ENCODE measurements at regions not wholly inside any gene's neighbourhood (a gene's known extent, or its start where the extent isn't known, plus 50 kb on each side); places are given as distances from the start of the nearest gene placed in this dataset.

DNA sequence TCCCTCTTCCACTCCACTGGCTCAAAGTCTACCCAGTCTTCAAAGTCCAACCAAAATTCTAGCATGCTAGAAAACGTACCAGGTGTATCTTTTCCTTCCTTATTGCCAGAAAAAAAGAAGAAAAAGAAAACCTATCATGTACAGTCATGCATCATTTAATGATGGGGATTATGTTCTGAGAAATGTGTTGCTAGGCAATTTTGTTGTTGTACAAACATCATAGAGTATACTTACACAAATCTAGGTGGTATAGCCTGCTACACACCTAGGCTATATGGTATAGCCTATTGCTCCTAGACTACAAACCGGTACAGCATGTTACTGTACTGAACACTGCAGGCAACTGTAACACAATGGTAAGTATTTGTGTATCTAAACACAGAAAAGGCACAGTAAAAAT, 104.8 kb downstream of the SREK1 start:
- no peaks in the 10 kb centered on the region for H3K9me3 ChIP-seq (ENCODE audit: control insufficient read depth in 1 of 2, low read length in 2 of 2)
- ChIA-PET POLR2A (ENCODE audit: partially characterized antibody) (no interaction called here), CTCF (ENCODE audit: partially characterized antibody) (no interaction called here)
- no peak overlapping the region for H3K4me3 ChIP-seq (ENCODE audit: low read length in 2 of 2)
- DNase-seq, result no peak
- Mint-ChIP-seq H3K27ac (no peak overlapping the region), H3K36me3 (no peaks in the 10 kb centered on the region), H3K9me3 (no peaks in the 10 kb centered on the region), H3K4me3 (no peak overlapping the region), H3K27me3 (no peaks in the 10 kb centered on the region), H3K4me1 (no peaks in the 10 kb centered on the region)
- intact Hi-C loops (cut with micrococcal nuclease), result no loop called here
- no peaks in the 10 kb centered on the region for H3K27me3 ChIP-seq (ENCODE audit: insufficient read depth, low read length)
- no peaks in the 10 kb centered on the region for H3K36me3 ChIP-seq (ENCODE audit: insufficient read depth, low read length)
- H3K4me1 ChIP-seq (ENCODE audit: insufficient read depth, low read length), result no peaks in the 10 kb centered on the region
- no peak overlapping the region for H3K27ac ChIP-seq (ENCODE audit: low read depth, low read length)

DNA sequence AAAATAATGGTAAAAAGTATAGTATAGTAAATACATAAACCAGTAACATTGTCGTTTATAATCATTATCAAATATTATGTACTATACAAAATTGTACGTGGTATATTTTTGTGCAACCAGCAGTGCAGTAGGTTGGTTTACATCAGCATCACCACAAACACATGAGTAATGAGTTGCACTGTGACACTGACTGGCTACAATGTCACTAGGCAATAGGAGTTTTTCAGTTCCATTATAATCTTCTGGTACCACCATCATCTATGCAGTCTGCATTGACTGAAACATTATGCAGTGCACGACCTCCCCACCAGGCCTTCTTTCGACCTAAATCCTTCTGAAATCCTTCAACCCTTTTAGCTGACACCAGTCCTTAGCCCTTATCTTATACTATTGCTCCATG, 105.8 kb downstream of the SREK1 start:
- H3K27ac Mint-ChIP-seq, result peak overlapping the region in 1 of 7 donors; percentile 30
- ChIA-PET POLR2A (ENCODE audit: partially characterized antibody) (no interaction called here), CTCF (ENCODE audit: partially characterized antibody) (no interaction called here)
- no peaks in the 10 kb centered on the region for H3K4me1 Mint-ChIP-seq
- no peak for DNase-seq
- no peak overlapping the region for H3K27ac ChIP-seq (ENCODE audit: low read depth, low read length)
- no peaks in the 10 kb centered on the region for H3K27me3 Mint-ChIP-seq
- intact Hi-C loops (cut with micrococcal nuclease), result no loop called here
- H3K4me1 ChIP-seq (ENCODE audit: insufficient read depth, low read length), result no peaks in the 10 kb centered on the region
- H3K9me3 ChIP-seq (ENCODE audit: control insufficient read depth in 1 of 2, low read length in 2 of 2), result no peaks in the 10 kb centered on the region
- no peaks in the 10 kb centered on the region for H3K27me3 ChIP-seq (ENCODE audit: insufficient read depth, low read length)
- no peaks in the 10 kb centered on the region for H3K36me3 ChIP-seq (ENCODE audit: insufficient read depth, low read length)
- H3K36me3 Mint-ChIP-seq, result no peaks in the 10 kb centered on the region
- H3K4me3 Mint-ChIP-seq, result no peak overlapping the region
- H3K9me3 Mint-ChIP-seq, result no peaks in the 10 kb centered on the region
- no peak overlapping the region for H3K4me3 ChIP-seq (ENCODE audit: low read length in 2 of 2)

DNA sequence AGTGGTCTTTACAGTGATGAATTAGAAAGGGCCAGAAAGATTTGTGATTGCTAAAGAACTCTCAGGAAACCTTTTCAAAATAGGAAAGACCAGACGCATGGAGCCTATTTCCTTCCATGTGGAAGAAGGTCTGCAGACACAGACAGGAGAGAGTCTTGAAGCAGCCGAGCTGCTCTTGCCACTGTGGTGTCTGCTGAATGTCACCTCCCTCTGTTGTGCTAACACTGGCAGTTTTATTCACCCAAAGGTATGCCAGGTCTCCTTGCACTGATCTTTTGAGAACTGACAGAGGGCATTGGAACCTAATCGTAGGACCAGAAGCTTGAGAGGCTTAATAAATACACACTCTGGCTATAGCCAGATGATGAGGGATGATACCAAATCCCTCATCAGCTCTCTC, 108.7 kb downstream of the SREK1 start:
- Mint-ChIP-seq H3K9me3 (no peaks in the 10 kb centered on the region), H3K27ac (no peak overlapping the region), H3K36me3 (no peaks in the 10 kb centered on the region), H3K4me1 (no peaks in the 10 kb centered on the region), H3K27me3 (no peaks in the 10 kb centered on the region), H3K4me3 (no peak overlapping the region)
- intact Hi-C loops (cut with micrococcal nuclease), result no loop called here
- ChIA-PET POLR2A (ENCODE audit: partially characterized antibody) (no interaction called here), CTCF (ENCODE audit: partially characterized antibody) (no interaction called here)
- H3K36me3 ChIP-seq (ENCODE audit: insufficient read depth, low read length), result no peaks in the 10 kb centered on the region
- no peaks in the 10 kb centered on the region for H3K4me1 ChIP-seq (ENCODE audit: insufficient read depth, low read length)
- no peak for DNase-seq
- H3K9me3 ChIP-seq (ENCODE audit: control insufficient read depth in 1 of 2, low read length in 2 of 2), result no peaks in the 10 kb centered on the region
- H3K27ac ChIP-seq (ENCODE audit: low read depth, low read length), result no peak overlapping the region
- H3K27me3 ChIP-seq (ENCODE audit: insufficient read depth, low read length), result no peaks in the 10 kb centered on the region
- H3K4me3 ChIP-seq (ENCODE audit: low read length in 2 of 2), result no peak overlapping the region

DNA sequence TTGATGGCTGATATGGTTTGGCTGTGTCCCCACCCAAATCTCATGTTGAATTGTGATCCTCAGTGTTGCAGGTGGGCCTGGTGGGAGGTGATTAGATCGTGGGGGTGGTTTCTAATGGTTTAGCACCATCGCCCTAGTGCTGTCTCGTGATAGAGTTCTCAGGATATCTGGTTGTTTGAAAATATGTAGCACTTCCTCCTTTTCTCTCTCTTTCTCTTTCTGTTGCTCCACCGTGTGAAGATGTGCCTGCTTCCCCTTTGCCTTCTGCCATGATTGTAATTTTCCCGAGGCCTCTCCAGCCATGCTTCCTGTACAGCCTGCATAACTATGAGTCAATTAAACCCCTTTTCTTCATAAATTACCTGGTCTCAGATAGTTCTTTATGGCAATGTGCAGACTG, 111.6 kb downstream of the SREK1 start:
- Histone ChIP-seq H3K4me1 (ENCODE audit: insufficient read depth, low read length) (no peaks in the 10 kb centered on the region), H3K27me3 (ENCODE audit: insufficient read depth, low read length) (no peaks in the 10 kb centered on the region), H3K27ac (ENCODE audit: low read depth, low read length) (no peak overlapping the region), H3K9me3 (ENCODE audit: control insufficient read depth in 1 of 2, low read length in 2 of 2) (no peaks in the 10 kb centered on the region), H3K4me3 (ENCODE audit: low read length in 2 of 2) (no peak overlapping the region), H3K36me3 (ENCODE audit: insufficient read depth, low read length) (no peaks in the 10 kb centered on the region)
- intact Hi-C loops (cut with micrococcal nuclease), result no loop called here
- no peak for DNase-seq
- Mint-ChIP-seq H3K27ac (no peak overlapping the region), H3K9me3 (peaks cover 0 to 4% (median under 1%) of the 10 kb centered on the region in 8 donors), H3K27me3 (no peaks in the 10 kb centered on the region), H3K4me3 (no peak overlapping the region), H3K4me1 (no peaks in the 10 kb centered on the region), H3K36me3 (no peaks in the 10 kb centered on the region)
- POLR2A ChIA-PET (ENCODE audit: partially characterized antibody), result no interaction called here
- CTCF ChIA-PET (ENCODE audit: partially characterized antibody), result interaction anchor here (1.0 kb wide), 1 partner anchor 50 kb away, joined by 3 read pairs; no protein-coding TSS in a partner anchor

DNA sequence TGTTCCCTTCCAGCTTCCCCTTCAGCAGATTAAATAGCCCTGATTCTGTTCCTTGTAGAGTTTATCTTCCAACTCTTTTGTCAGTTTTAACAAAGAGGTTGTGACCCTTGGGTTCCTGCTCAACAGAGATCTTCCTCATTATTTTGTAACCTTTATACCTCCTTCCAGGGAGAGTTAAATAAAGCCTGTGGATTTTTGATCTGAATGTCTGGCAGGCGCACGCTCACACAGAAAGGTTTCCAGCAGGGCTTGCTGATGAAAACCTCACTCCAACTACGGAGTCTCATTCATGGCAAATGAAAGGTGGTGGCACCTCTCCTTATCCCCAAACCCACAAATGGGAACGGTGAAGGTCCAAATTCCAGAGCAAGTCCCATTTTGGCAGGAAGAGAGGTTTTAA, 129.0 kb downstream of the SREK1 start:
- CTCF ChIA-PET (ENCODE audit: partially characterized antibody), result no interaction called here
- intact Hi-C loops (cut with micrococcal nuclease), result no loop called here
- DNase-seq, result no peak
- H3K27me3 Mint-ChIP-seq, result peaks cover 14 to 17% of the 10 kb centered on the region in 2 donors
- Histone ChIP-seq H3K4me1 (ENCODE audit: insufficient read depth, low read length) (no peaks in the 10 kb centered on the region), H3K9me3 (ENCODE audit: control insufficient read depth in 1 of 2, low read length in 2 of 2) (no peaks in the 10 kb centered on the region), H3K27me3 (ENCODE audit: insufficient read depth, low read length) (no peaks in the 10 kb centered on the region), H3K4me3 (ENCODE audit: low read length in 2 of 2) (no peak overlapping the region), H3K27ac (ENCODE audit: low read depth, low read length) (no peak overlapping the region), H3K36me3 (ENCODE audit: insufficient read depth, low read length) (no peaks in the 10 kb centered on the region)
- no peaks in the 10 kb centered on the region for H3K36me3 Mint-ChIP-seq
- no peaks in the 10 kb centered on the region for H3K4me1 Mint-ChIP-seq
- peaks cover 0 to 2% (median 0%) of the 10 kb centered on the region in 8 donors for H3K9me3 Mint-ChIP-seq
- POLR2A ChIA-PET (ENCODE audit: partially characterized antibody), result no interaction called here
- no peak overlapping the region for H3K4me3 Mint-ChIP-seq
- no peak overlapping the region for H3K27ac Mint-ChIP-seq

DNA sequence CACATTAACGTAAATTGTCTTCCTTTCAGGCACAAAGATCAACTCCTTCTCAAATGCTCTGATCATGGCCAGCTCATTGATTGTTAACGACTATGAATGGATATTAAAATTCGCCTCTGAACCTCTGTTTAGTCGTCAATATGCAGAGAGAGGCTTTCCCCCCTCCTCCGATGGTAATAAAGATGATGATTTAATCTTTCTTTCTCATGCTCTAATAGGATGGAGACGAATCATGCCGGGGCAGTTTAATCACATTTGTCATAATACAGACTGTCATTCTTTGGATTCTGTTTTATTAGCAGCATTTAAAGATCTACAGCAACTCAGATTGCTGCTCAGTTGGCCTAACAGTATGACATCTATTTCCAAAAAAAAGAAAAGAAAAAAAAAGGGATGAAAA, 132.9 kb downstream of the SREK1 start:
- H3K36me3 Mint-ChIP-seq, result no peaks in the 10 kb centered on the region
- no peaks in the 10 kb centered on the region for H3K36me3 ChIP-seq (ENCODE audit: insufficient read depth, low read length)
- peaks cover 17 to 21% of the 10 kb centered on the region in 2 donors for H3K27me3 Mint-ChIP-seq
- H3K9me3 Mint-ChIP-seq, result no peaks in the 10 kb centered on the region
- no peak overlapping the region for H3K27ac ChIP-seq (ENCODE audit: low read depth, low read length)
- no peaks in the 10 kb centered on the region for H3K27me3 ChIP-seq (ENCODE audit: insufficient read depth, low read length)
- no peaks in the 10 kb centered on the region for H3K4me1 ChIP-seq (ENCODE audit: insufficient read depth, low read length)
- no peaks in the 10 kb centered on the region for H3K4me1 Mint-ChIP-seq
- H3K4me3 Mint-ChIP-seq, result no peak overlapping the region
- H3K9me3 ChIP-seq (ENCODE audit: control insufficient read depth in 1 of 2, low read length in 2 of 2), result no peaks in the 10 kb centered on the region
- H3K4me3 ChIP-seq (ENCODE audit: low read length in 2 of 2), result no peak overlapping the region
- no peak overlapping the region for H3K27ac Mint-ChIP-seq
- intact Hi-C loops (cut with micrococcal nuclease), result no loop called here
- POLR2A ChIA-PET (ENCODE audit: partially characterized antibody), result no interaction called here
- no peak for DNase-seq
- CTCF ChIA-PET (ENCODE audit: partially characterized antibody), result no interaction called here

DNA sequence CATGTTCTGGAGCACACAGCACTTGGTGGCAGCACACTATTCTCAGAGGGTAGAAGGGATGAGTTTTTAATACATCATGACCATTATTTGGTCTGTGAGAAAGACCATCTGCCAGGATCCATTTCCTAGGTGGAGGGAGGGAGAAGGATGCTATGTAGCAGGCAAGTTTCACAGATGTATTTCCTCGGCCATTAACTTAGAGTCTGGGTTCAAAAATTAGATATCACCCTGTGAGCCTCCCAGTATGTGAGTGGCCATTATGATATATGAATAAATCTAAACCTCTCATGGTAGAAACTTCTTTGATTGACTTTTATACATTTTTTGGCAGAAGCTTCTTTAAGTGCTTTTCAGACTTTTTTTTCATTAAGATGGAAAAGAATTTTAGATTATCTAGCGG, 133.9 kb downstream of the SREK1 start:
- H3K27me3 ChIP-seq (ENCODE audit: insufficient read depth, low read length), result no peaks in the 10 kb centered on the region
- H3K27ac ChIP-seq (ENCODE audit: low read depth, low read length), result no peak overlapping the region
- H3K27me3 Mint-ChIP-seq, result peaks cover 17 to 21% of the 10 kb centered on the region in 2 donors
- intact Hi-C loops (cut with micrococcal nuclease), result no loop called here
- H3K4me3 Mint-ChIP-seq, result no peak overlapping the region
- CTCF ChIA-PET (ENCODE audit: partially characterized antibody), result no interaction called here
- H3K4me3 ChIP-seq (ENCODE audit: low read length in 2 of 2), result no peak overlapping the region
- no peaks in the 10 kb centered on the region for H3K36me3 ChIP-seq (ENCODE audit: insufficient read depth, low read length)
- POLR2A ChIA-PET (ENCODE audit: partially characterized antibody), result no interaction called here
- H3K4me1 ChIP-seq (ENCODE audit: insufficient read depth, low read length), result no peaks in the 10 kb centered on the region
- H3K27ac Mint-ChIP-seq, result no peak overlapping the region
- no peaks in the 10 kb centered on the region for H3K4me1 Mint-ChIP-seq
- no peaks in the 10 kb centered on the region for H3K9me3 Mint-ChIP-seq
- DNase-seq, result no peak
- no peaks in the 10 kb centered on the region for H3K36me3 Mint-ChIP-seq
- no peaks in the 10 kb centered on the region for H3K9me3 ChIP-seq (ENCODE audit: control insufficient read depth in 1 of 2, low read length in 2 of 2)

DNA sequence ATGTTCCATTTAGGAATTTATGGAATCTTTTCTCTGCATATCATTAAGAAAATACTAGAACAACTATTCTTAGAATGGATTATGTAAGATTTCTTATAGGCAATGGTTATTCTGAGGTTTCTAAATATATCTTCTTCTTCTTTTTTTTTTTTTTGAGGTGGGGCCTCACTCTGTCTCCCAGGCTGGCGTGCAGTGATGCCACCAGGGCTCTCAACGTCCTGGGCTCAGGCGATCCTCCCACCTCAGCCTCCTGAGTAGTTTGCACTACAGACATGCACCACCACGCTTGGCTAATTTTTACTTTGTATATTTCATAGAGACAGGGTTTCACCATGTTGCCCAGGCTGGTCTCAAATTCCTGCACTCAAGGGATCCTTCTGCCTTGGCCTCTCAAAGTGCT, 137.2 kb downstream of the SREK1 start:
- H3K36me3 ChIP-seq (ENCODE audit: insufficient read depth, low read length), result no peaks in the 10 kb centered on the region
- no peak overlapping the region for H3K4me3 ChIP-seq (ENCODE audit: low read length in 2 of 2)
- no peaks in the 10 kb centered on the region for H3K4me1 ChIP-seq (ENCODE audit: insufficient read depth, low read length)
- no peaks in the 10 kb centered on the region for H3K9me3 Mint-ChIP-seq
- peaks cover 11 to 20% of the 10 kb centered on the region in 2 donors for H3K27me3 Mint-ChIP-seq
- no peak for DNase-seq
- intact Hi-C loops (cut with micrococcal nuclease), result no loop called here
- no peaks in the 10 kb centered on the region for H3K27me3 ChIP-seq (ENCODE audit: insufficient read depth, low read length)
- H3K4me1 Mint-ChIP-seq, result no peaks in the 10 kb centered on the region
- H3K4me3 Mint-ChIP-seq, result no peak overlapping the region
- no peaks in the 10 kb centered on the region for H3K9me3 ChIP-seq (ENCODE audit: control insufficient read depth in 1 of 2, low read length in 2 of 2)
- POLR2A ChIA-PET (ENCODE audit: partially characterized antibody), result no interaction called here
- H3K36me3 Mint-ChIP-seq, result no peaks in the 10 kb centered on the region
- H3K27ac Mint-ChIP-seq, result no peak overlapping the region
- CTCF ChIA-PET (ENCODE audit: partially characterized antibody), result no interaction called here
- no peak overlapping the region for H3K27ac ChIP-seq (ENCODE audit: low read depth, low read length)

Measured in CD4-positive, alpha-beta memory T cell (primary cell).